ENCODE measurements at regions not wholly inside any gene's neighbourhood (a gene's known extent, or its start where the extent isn't known, plus 50 kb on each side); places are given as distances from the start of the nearest gene placed in this dataset.

DNA sequence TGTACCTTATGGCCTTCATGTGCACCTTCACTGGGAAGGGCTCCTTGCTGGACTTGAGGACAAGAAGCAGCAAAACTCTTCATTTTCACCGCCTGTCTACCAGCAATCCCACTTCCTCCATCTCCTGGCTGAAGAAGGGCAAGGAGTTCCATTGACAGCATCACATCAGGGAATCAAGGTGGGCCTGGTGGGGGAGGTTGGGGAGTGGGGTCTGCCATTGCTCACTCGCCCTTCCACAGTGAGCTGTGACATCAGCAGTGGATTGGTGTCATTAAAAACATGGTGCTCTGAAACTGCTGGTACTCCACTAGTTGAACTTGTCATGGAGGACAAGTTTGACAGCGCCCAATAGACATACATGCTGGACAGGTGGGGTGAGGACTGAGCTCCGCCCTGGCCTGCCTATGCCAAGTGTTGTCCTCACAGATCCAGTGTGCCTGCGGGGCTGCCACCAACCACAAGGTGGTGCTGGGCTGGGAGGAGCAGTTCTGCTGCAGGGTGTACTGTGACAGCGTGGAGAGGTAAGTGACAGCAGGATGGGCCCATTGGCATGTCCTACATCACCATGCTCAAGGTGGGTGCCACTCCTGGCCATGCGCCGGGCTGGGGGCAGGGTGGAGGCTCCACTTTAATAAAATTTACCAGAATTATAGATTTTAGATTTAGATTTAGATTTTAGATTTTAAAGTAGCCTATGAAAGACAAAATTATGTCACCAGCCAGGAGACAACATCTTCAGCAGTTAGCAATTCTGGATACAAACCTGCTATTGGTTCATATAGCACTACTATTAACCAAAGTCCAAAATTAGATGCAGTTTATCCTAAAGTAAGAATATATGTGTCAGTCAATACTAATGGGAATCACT, 1729.1 kb downstream of the TP53TG3F start:
- H3K4me1 Mint-ChIP-seq: no peaks in the 10 kb centered on the region
- H3K9me3 Mint-ChIP-seq: peaks cover 29% of the 10 kb centered on the region
- no peaks in the 10 kb centered on the region for H3K27me3 Mint-ChIP-seq (ENCODE audit: low read depth)
- no peak overlapping the region for H3K4me3 Mint-ChIP-seq
- TF ChIP-seq, protein P1, sequence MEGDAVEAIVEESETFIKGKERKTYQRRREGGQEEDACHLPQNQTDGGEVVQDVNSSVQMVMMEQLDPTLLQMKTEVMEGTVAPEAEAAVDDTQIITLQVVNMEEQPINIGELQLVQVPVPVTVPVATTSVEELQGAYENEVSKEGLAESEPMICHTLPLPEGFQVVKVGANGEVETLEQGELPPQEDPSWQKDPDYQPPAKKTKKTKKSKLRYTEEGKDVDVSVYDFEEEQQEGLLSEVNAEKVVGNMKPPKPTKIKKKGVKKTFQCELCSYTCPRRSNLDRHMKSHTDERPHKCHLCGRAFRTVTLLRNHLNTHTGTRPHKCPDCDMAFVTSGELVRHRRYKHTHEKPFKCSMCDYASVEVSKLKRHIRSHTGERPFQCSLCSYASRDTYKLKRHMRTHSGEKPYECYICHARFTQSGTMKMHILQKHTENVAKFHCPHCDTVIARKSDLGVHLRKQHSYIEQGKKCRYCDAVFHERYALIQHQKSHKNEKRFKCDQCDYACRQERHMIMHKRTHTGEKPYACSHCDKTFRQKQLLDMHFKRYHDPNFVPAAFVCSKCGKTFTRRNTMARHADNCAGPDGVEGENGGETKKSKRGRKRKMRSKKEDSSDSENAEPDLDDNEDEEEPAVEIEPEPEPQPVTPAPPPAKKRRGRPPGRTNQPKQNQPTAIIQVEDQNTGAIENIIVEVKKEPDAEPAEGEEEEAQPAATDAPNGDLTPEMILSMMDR (IDR thresholded peaks at IDR 0.05; ENCODE audit: unreplicated experiment in 3 of 3): no peak
- no peaks in the 10 kb centered on the region for H3K36me3 Mint-ChIP-seq (ENCODE audit: low read depth)
- H3K27ac Mint-ChIP-seq: no peak overlapping the region

DNA sequence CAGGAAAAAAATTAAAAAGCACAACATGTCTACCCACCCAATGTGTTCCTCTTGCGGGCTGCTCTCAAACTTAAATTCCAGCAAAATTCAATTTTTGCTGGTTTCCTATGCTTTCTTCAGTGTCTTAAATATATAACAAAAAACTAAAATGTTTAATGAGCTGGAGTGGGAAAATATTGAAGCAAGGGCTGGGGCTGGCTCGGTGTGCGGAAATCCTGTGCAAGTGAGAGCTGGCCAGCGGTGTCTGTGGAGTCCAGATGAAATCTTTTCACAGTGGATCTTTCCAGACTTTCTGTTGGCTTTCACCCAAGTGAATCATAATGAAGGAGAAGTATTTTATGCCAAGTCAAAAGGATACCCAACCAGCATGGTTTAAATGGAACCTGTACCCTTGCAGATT, 1733.6 kb downstream of the TP53TG3F start:
- TF ChIP-seq, protein P1 (IDR thresholded peaks at IDR 0.05; ENCODE audit: unreplicated experiment in 3 of 3): no peak
- Mint-ChIP-seq H3K9me3 (peaks cover 28% of the 10 kb centered on the region), H3K4me1 (no peaks in the 10 kb centered on the region), H3K27me3 (ENCODE audit: low read depth) (no peaks in the 10 kb centered on the region), H3K4me3 (no peak overlapping the region), H3K36me3 (ENCODE audit: low read depth) (no peaks in the 10 kb centered on the region), H3K27ac (no peak overlapping the region)

DNA sequence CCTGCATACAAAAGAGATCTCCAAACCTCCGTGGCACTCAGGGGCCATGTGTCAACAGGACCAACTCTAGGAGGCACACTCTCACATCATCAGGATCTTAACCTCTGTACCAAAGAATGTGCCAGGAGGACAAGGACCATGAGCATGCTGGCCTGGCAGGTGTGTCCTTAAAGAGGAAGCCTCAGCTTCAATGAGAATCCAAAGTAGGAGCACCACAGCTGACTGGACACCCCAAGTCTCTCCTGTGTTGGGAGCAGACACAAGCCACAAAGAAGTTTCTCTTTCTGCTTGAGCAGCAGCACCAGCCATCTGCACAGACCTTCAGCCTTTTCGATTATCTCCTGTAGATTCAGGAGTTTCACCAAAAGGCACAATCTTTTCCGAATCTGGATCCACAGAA, 1734.5 kb downstream of the TP53TG3F start:
- TF ChIP-seq, protein P1 (IDR thresholded peaks at IDR 0.05; ENCODE audit: unreplicated experiment in 3 of 3): no peak
- Mint-ChIP-seq H3K27me3 (ENCODE audit: low read depth) (no peaks in the 10 kb centered on the region), H3K27ac (no peak overlapping the region), H3K9me3 (peaks cover 25% of the 10 kb centered on the region), H3K36me3 (ENCODE audit: low read depth) (no peaks in the 10 kb centered on the region), H3K4me3 (no peak overlapping the region), H3K4me1 (no peaks in the 10 kb centered on the region)

DNA sequence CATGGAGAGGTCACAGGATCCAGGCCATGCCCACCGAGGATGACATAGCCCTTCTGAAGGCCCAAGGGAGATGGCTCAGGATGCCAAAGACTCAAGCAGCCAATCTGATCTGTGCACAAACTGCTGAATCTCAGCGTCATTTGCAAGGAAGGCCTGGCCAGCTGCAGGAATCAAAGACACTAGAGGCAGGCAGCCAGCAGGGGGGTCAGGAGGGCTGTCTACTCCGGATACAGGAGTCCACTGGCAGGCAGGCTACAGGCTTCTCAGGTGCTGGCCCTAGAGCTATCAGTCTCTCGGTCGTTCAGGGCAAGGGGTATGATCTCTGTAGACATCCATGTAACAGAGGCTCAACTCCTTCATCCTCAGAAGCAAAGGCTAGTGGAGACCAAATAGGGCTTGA, 1735.3 kb downstream of the TP53TG3F start:
- TF ChIP-seq, protein P1 (IDR thresholded peaks at IDR 0.05; ENCODE audit: unreplicated experiment in 3 of 3): no peak
- Mint-ChIP-seq H3K9me3 (peaks cover 27% of the 10 kb centered on the region), H3K27ac (no peak overlapping the region), H3K4me3 (no peak overlapping the region), H3K36me3 (ENCODE audit: low read depth) (no peaks in the 10 kb centered on the region), H3K27me3 (ENCODE audit: low read depth) (no peaks in the 10 kb centered on the region), H3K4me1 (no peaks in the 10 kb centered on the region)

DNA sequence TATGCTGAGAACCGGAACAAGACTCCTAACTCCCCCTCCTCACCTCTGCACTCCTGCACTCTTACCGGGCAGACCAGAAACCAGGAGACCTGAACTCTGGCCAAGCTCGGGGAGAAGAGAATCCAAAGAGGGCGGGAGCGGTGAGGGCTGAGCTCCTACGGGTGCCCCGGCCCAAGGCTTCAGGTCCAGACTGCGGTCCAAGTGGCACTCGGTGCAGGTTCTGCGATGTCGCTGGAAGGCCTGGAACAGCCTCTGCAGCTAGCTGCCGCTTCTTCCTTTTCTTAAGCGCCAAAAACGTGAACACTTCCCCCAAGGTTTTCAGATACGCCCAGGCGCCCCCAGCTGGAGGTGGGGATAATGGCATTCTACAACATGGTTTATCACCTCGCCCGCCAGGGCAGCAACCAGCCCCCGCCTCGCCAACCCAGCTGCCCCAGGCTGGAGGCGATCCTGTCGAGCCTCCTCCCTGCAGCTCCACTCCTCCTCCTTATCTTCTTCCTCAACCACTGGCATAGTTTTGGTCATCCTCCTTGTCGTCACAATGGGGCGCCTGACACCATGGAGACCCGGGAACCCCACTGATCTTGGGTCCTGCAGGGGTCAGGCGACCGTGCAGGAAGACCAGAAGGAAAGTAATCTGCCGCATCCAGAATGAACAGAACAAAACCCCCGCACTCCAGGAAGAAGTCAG, 1735.9 kb downstream of the TP53TG3F start:
- no peak overlapping the region for H3K4me3 Mint-ChIP-seq
- H3K27ac Mint-ChIP-seq: no peak overlapping the region

More for the DNA sequence above, 1735.9 kb downstream of the TP53TG3F start:
- TF ChIP-seq, protein P1 (IDR thresholded peaks at IDR 0.05; ENCODE audit: unreplicated experiment in 3 of 3): no peak
- Mint-ChIP-seq H3K36me3 (ENCODE audit: low read depth) (no peaks in the 10 kb centered on the region), H3K27me3 (ENCODE audit: low read depth) (no peaks in the 10 kb centered on the region), H3K9me3 (peaks cover 31% of the 10 kb centered on the region), H3K4me1 (no peaks in the 10 kb centered on the region)

All from nephron (organoid).